Epidermal melanocyte (primary cell): ENCODE measurements at regions not wholly inside any gene's neighbourhood (a gene's known extent, or its start where the extent isn't known, plus 50 kb on each side); places are given as distances from the start of the nearest gene placed in this dataset.
"Not testable (repeated sequence)": the region's sequence is repeated elsewhere in the genome, so short reads cannot be mapped to it uniquely, and the experiment has no call there.

ENCODE experiments used
- DNase-seq: peaks from one replicate; pipeline ENCODE4 v3.0.0; 2011; ENCODE audit warnings: low spot score; ENCODE audit not compliant: insufficient read length

DNA sequence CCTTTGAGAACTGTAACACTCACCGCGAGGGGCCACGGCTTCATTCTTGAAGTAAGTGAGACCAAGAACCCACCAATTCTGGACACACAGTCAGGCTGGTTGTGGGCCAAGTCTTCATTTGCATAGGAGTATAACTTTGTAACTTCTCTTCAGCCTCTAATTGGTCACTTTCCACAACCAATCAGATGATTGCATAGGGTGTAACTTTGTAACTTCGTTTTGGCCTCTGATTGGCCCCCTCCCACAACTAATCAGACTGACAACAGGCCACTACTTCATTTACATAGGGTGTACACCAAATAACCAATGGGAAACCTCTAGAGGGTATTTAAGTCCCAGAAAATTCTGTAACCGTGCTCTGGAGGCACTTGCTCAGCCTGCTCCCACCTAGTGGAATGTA, 77.5 kb upstream of the TCF4 start:
- no peak for DNase-seq

DNA sequence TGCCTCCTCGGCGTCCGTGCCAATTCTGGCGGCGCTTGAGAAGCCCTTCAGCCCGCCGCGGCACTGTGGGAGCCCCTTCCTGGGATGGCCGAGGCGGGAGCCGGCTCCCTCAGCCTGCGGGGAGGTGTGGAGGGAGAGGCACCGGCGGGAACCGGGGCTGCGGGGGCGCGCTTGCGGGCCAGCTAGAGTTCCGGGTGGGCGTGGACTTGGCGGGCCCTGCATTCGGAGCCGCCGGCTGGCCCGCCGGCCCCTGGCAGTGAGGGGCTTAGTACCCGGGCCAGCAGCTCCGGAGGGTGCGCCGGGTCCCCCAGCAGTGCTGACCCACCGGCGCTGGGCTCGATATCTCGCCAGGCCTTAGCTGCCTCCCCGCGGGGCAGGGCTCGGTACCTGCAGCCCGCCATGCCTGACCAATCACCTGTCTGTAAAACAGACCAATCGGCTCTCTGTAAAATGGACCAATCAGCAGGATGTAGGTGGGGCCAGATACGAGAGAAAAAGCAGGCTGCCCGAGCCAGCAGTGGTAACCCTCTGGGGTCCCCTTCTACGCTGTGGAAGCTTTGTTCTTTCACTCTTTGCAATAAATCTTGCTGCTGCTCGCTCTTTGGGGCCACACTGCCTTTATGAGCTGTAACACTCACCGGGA, 76.9 kb upstream of the TCF4 start:
- not testable (repeated sequence) for DNase-seq

DNA sequence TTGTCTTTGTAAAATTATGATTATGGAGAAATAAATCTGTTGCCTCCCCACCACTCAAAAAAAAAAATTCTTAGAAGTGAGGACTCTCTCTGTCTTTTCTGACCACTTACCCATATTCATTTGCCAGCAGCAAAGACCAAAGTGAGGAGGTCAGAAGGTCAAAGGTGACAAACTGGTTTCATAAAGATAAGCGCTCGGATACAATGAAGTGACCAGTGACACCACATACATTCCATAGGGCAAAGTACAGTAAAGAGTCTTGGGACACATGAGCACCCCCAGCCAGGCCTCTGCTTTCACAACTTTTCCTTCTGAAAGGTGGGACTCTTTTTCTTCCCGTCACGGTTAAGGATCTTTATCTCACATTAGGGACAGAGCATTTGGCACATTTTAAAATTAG, 75.9 kb upstream of the TCF4 start:
- DNase-seq, result no peak

DNA sequence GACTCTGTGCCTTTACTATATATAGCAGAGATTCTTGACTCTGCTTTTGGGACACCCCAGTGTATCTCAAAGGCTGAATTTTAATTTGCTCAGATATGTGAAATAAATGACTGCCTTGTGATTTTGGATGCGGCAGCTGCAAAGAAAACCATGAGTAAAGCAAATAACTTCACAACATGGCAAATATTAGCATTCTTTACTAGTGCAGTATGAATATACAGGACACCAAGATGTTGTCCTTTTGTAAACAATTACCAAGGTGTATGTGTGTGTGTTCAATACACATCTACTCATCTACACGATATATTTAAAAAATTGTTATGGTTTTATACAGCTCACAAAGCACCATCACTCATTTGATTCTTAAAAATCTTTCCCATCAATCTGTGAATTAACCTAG, 70.6 kb upstream of the TCF4 start:
- DNase-seq, result no peak

- DNase-seq, result no peak
Measured at GRCh38 chr18:55657572-55658331, 69.8 kb upstream of the TCF4 start.

DNA sequence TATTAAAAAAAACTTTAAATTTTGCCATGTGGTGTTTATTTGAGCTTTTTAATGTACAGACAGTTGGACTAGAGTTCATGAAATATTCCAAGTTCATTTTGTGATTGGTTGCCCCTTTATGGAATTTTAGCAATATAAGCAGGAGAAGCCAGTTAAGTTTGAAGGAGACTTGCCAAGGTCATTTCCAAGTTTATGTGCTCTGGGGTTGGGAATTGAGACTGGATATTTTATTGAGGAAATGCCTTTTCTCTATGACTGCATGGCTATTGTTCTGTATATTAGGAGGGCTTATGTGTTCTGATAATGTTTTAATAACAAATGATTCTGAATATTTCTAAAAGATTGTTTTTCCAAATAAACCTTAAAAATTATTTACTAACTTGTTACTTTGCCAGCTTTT, 67.0 kb upstream of the TCF4 start:
- DNase-seq, result no peak

DNA sequence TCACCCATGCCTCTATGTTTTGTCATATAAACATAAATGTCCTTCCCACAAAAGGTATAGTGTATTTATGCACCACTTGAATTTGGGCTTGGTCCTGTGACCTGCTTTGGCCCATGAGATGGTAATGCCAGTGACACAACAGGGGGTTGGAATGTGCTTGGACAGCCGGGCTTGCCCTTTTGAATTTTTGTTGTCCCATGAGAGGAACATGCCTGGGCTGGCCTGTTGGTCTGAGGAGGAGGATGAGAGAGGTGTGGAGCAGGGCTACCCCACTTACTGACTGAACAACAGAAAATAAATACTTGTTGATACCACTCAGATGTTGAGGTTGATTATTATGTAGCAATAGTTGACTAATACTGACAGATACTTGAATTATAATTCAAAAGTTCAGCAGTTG, 63.2 kb upstream of the TCF4 start:
- DNase-seq, result no peak

GRCh38 chr18:55650363-55650870, 62.4 kb upstream of the TCF4 start:
- DNase-seq, result no peak

DNA sequence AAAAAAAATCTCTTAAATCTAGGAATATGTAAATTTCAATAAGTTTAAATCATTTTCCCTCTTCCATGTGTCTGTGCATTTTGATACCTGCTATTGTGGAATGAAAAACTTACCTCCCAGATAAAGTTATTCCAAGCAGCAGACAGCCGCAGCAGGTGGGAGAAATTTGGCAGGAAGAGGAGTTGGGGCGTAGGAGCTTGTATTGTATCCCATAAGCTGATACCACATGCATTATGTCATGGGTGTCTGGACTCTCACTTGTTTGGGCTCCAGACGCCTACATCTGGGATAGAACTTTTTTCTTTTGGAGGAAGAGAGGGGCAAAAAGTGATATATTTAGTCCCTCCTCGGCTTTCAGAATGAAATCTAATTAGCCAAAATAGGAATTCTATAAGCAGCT, 59.3 kb upstream of the TCF4 start:
- DNase-seq, result no peak

- DNase-seq, result no peak
Measured at GRCh38 chr18:55642191-55642590, 54.2 kb upstream of the TCF4 start.

- no peak for DNase-seq
Measured at GRCh38 chr18:55641486-55641885, 53.5 kb upstream of the TCF4 start.
